NCI-H146 (cell line): ENCODE measurements at regions not wholly inside any gene's neighbourhood (a gene's known extent, or its start where the extent isn't known, plus 50 kb on each side); places are given as distances from the start of the nearest gene placed in this dataset.

Source experiments
- DNase-seq: peaks from one replicate; lab custom pipeline; 2025; lab: John Stamatoyannopoulos, UW

DNA sequence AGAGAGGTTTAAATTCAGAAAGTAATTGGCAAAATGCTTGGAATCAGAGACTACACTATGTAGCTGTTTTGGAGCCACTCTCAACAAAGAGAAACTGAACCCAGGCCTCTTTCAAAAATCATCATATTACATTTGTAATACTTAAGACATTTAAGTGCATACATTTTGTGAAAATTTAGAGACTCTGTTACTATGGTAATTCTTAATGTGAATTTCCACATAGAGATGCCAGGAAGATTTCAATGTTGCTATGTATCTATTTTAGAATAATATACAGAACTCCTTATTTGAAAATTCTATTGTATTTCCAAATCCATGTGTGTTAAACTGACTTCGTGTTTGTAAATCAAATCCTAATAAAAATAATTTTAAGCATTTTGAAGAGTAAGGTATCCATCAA is 1260.9 kb upstream of the C9orf72 start:
- DNase-seq: no peak

DNA sequence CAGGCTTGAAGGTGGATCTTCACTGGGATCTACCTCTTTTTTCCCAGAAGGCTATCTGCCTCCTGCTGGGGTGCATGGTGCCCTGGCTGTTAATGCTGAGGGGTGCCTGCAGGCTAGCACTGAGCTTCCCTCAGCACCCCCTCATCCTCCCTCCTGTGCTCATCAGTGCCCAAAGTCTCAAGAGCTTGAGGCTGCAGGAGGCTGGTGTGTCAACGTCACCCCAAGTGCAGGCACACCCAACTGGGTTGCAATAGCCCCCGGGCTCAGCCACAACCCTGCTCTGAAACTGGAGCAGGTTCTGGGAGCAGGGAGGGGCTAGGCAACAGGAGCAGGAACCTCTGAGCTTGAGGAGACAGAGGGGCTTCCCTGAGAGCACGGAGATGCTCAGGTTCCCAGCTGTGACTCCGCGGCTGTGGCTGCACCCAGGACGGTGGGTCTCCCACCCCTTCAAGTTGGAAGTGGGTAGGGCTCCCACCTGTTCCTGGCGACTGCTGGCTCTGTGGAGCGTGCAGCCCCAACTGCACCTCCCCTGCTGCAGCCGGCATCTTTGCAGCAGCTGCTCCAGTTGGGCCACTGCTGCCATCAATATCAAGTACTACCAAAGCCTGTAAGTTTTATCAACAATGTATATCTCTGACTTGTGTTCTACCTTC is 1266.6 kb upstream of the C9orf72 start:
- DNase-seq: no peak

DNA sequence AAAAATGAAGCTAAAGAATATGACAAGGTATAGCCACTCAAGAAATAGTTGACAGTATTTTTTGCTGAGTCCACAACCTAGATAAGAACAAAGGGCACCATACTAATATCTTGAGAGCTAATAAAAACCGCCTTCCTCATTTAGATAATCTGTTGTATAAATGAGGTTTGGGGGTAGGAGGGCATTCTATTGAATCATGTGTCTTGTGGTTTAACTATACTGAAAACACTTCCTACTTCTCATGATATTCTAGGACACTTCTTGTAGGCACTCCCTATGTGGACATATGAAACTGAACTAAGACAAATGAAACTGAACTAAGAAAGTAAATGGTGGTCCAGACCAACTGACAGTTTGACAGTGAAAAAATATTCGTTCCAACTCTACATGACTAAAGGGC is 1268.5 kb upstream of the C9orf72 start:
- DNase-seq: no peak

DNA sequence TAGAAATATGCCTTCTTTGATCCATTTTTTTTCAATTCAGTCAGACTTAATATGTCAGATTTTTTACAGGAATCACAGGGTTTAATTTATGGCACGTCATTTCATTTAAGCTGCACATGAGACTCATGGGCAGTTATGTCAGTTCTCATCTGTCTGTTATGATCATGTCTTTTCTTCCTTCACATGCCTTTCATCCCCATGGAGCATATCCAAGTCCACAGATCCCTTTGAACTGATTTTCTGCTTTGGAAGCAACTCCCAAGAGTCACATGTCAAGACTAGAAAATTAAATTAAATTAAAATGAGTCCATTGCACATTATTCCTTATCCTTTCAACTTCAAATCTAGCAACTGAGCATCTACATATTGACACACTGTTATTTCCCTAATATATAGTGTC is 1274.0 kb upstream of the C9orf72 start:
- no peak for DNase-seq

DNA sequence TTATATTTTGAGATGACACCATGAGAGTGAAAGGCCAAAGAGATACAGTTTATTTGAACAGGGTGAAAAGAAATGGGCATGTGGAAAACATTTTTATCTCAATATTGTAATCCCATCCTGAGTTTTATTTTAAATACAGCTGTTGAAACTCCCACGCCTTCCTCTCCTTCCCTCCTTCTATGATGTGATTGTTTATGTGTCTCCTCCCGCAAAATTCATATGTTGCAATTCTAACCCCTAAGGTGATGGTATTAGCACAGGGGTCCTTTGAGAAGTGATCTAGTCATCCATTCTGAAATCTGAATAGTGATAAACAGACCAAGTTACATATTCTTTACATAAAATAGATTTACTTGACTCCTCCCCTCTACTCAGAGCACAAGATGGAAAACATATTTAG is 1275.4 kb upstream of the C9orf72 start:
- no peak for DNase-seq

DNA sequence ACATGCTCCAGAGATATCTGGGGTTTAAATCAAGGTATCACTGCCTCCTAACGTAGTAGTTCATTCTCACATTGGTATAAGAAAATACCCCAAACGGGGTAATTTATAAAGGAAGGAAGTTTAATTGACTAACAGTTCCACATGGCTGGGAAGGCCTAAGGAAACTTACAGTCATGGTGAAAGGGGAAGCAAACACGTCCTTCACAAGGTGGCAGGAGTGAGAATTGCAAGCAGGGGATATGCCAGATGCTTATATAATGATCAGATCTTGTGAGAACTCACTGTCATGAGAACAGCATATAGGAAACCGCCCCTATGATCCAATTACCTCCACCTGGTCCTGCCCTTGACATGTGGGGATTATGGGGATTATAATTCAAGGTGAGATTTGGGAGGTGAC is 1280.2 kb upstream of the C9orf72 start:
- DNase-seq: peak; percentile 25

DNA sequence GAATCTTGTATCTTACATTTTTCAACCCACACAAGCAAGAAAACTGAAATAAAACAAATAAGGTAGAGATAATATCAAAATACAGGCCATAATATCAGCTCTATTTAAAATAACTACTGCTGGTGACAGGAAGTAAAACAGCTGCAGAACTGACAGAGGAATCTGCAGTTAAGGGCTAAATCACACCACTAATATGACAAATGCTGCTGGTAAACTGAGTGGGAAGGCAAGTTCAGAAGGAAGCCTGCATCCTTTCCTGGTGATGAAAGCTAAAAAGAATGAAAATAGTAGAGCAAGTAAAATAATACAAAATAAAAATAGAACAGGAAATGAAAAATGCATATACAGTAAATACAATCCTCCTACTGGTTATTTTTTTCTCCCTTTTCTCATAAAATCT is 1293.7 kb upstream of the C9orf72 start:
- peak; percentile 9 for DNase-seq

DNA sequence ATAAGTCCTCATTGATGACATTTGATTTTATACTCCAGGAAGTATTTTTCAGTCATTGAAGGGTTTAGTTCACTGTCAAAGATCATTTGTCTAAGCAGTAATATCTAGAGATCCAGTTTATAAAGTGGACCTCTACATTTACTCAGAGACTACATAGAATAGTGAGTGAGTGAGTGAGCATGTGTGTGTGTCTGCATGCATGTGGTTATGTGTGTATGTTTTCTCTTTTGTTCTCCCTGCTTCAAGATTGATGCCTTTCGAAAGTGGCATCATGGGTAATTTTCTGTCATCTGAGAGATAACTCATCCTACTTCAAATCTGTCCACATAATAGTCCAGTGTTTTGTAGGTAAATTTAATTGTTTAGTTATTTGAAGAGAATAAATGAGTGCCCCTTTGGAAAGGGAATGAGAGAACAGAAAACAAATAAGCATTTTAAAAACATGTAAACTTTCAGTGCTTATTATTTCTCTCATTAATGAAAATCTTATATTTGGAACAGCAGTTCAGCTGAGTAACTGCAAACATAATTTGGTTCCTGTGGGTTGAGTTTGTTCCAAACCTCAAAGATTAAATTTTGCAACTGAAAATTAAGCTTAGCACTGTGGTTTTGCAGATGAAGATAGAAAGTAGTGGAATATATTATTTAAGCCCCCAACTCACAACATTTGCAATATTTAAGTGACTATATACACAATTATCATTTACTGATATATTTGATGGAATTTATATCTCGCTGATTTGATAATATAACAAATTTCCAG is 1295.1 kb upstream of the C9orf72 start:
- peak; percentile 12 for DNase-seq

DNA sequence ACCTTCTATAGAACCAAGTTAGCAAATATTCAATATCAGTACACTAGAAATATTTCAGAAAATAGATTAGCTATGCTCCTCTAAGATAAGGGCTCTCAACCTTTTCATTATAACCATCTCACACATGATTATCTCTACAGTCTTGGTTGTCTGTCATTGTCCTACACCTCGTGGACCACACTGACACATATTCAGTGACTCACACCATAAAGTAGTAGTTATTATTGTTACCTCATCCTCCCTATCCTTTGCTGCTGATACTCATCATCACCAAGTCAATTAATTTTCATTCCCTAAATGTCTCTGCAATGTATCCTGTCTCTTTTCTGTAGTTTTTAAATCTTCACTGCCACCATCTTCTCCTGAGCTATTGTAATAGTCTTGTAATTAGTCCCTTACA is 1309.2 kb upstream of the C9orf72 start:
- DNase-seq: no peak

DNA sequence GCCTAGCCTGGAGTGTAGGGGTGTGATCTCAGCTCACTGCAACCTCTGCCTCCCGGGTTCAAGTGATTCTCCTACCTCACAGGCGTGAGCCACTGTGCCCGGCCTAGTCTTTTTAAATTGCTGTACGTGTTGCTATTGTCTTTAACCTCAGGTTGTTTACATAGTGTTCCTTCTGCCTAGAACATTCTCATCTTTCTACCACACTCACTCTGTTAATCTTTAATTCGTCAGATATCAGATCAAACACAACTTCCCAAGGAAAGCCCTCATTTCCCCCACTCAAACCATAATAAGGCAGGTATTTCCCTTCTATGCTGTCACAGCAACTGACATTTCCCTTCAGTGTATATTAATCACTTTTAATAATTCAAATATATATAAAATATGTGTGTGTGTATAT is 1310.0 kb upstream of the C9orf72 start:
- no peak for DNase-seq

DNA sequence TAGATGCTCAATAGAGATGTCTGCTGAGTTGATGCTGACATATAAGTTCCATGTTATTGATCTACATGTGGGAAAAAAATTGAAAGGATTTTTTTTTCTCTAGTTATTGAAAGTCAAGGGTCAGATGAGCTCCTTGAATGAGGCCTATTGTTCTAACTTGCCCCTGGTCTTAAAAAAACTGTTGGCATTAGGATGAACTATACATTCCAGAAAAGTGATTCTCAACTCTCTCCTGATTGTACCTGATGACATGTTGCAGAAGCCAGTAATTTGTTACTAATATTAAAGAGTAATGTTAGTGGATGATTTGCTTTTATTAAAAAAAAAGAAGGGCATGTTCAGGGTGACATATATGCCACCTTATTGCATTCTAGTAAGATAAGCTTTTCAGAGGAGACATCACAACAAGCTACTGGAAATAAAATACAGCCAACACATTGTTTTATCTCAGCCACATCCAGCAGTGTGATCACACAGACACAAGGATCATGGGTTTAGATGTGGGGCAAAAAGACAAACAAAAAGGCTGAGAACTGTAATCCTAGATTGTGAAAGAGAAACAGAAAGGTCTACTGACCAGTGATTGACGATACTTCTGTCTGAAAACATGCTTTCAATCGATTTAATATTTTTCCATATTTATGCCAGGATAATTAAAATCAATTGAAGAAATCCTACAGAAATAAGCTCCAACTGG is 1314.1 kb upstream of the C9orf72 start:
- peak; percentile 64 for DNase-seq

DNA sequence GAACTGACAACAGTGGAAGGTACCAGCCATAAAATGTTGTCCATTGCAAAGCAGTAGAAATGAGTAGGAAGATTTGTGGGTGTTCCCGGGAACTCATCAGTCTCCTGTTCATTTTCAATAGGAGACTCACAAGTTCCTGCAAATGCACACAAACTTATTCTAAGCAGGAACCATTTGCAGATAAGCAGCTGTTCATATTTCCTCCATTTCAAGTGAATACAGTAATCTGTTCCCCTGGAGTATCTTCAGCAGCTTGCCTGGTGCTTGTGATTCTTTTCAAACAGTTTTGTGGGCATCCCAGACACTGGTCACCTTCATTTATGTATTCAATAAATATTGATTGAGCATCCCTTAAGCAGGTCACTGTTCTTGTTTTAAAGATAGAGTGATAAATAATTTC is 1315.5 kb upstream of the C9orf72 start:
- DNase-seq: no peak

DNA sequence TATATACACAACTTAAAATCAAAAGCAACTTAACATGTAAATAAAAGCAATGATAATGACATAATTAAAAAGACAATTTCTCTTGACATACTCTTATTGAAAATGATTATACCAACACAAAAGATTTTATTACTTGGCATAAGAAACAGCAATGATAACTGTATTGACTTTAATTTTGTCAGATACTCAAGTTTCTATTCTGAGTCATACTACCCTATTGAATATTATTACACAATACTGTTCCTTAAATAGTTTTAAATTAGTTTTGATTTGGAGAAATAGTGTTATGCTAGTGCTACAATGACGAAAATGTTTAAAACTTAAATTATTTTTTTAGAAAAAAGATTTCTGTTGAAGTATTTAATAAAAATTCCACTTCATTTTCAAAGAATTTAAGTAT is 1319.3 kb upstream of the C9orf72 start:
- DNase-seq: no peak

DNA sequence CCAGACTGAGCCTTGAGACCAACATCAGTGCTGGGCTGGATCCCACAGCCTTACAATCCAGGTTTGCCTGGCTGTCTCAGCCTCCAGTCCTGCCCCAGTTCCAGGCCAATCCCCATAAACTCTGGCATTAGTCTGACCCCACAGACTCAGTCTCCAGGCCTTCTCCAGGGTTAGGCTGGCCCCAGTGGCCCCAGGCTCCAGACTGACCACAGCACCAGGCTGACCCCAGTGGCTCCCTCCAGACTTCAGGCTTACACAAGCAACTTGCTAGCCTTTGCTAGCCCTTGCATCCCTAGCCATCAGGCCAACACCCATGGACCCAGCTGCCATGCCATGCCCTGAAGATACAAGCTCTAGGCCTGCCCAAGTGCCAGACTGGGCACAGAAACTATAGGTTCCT is 1326.0 kb upstream of the C9orf72 start:
- no peak for DNase-seq

DNA sequence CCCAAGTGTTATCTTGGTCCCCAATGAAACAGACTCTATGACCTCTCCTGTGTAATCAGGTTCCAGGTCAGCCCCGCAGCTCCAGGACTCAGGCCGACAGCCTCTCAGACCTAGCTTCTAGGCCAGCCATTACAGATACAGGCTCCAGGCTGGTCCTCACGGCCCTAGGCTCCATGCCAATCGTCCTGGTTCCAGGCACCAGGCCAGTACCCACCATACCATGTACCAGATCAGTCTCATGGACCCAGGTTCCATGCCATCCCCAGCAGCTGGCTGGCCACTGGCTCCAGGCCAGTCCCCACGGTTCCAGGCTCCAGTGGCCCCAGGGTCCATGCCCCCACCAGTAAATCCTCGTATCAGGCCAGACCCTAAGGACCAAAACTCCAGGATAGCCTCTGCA is 1326.6 kb upstream of the C9orf72 start:
- DNase-seq: no peak

DNA sequence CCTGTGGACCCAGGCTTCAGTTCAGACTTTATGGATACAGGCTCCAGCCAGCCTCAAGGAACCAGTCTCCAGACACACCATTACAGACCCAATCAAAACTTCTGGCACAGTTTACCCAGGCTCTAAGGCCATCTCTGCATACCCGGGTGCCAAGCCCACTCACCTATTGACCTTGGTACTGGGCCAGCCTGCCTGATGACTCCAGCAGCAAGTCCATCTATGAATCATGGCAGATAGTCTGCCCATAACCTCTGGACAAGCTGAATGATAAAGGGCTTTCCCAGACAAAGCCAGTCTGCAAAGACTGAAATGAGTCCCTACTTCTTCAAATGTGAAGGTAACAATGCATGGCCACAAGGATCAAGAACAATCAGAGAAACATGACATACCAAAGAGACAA is 1327.1 kb upstream of the C9orf72 start:
- DNase-seq: no peak

DNA sequence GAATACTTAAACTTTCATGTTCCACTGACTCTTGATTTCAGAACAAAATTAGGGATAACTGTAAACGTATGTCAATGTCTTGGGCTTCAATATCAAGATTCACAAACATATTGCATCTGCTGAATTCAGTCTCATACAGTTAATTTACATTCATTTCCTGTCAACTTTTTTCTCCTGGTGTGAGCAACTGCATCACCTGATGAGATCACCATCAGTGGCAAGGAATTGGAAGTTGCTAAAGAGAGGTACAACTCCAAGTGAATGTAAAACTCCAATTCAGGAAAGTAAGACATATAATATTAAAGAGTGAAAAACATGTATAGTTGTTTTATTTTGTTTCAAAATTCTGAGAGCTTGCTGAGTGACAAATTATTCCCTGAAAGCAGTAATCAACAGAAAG is 1336.2 kb upstream of the C9orf72 start:
- no peak for DNase-seq

DNA sequence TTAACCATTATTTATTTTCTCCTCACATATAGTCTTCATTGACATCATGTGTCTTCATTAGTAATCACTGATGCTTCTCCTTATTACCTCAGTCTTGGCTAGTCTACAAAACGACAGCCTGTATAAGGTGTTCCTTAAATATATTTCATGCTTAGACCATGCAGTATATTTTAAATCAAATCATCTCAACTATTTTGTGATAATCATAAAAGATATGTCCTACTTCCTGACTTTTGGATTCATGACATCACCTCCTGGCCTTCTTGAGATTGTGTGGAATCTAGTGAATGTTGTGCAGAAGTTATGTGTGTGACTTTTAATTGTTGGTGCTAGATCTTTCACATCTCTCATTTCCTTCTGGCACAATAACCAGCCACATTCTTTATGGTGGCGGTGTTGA is 1339.3 kb upstream of the C9orf72 start:
- no peak for DNase-seq

DNA sequence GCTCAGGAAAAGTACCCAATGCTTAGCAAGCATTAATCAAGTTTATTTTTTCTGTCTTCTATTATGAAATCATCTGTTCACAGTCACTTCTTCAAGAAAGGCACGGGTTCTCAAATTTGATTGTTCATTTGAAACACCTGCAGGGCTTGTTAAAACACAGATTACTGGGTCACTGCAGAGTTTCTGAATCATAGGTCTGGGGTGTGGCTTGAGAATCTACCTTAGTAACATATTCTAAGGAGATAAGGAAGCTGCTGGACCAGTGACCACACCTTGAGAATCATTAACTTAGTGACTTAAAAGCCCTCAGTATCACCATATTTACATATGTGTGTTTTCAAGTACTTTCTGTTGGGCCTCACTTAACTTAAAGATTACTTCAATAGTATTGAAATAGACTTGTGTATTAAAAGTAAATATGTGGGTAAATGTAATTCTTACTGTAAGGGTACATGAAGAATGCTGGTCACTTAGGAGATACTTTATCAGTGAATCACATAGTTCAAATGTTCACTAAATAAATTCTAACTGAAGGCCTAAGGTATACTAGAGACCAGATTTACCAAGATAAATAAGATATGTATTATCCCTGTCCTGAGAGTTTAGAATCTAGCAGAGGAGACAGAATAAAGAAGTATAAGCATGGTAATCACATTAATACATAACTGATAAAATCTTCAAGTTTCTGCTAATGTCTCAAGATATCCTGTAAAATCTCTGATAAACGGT is 1342.1 kb upstream of the C9orf72 start:
- peak; percentile 9 for DNase-seq

DNA sequence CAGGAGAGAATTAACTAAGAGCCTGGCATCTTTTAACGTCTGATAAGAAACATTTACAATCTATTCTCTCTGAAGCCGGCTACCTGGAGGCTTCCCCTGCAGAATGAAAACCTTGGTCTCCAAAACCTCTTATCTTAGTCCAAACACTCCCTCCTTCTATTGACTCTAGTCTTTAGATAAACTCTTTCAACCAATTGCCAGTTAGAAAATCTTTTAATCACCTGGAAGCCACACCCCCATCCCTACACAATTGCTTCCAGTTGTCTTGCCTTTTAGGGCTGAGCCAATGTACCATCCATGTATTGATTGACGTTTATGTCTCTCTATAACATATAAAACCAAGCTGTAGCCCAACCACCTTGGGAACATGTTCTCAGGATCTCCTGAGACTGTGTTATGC is 1343.1 kb upstream of the C9orf72 start:
- DNase-seq: no peak

DNA sequence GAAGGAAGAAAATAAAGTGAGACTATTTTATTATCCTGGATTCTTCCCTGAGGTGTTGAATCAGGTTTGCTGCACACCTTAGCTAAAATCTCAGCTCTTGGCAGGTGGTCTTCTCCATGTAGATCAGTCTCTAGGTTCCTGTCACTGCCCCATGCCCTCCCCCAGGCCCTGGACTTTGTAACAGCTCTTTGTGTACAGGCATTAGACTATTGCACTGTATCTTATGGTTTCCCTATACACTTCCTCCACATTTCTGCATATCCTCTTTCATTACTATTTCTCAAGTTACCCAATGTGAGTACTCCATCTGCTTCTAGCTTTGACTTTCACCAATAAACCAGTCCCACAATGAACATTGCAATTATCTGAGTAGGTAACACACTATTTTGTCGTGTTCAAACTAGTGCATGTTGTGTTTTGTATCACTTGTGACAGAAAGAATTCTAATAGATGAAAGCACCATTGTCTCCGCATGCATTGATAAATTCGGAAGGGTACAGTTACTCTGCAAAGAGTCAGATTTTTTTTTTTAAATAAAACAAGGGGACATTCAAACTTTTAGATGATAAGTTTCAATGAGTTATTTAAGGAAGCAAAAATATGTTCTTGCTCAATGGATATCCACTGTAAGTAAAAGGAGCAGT is 1348.7 kb upstream of the C9orf72 start:
- no peak for DNase-seq

DNA sequence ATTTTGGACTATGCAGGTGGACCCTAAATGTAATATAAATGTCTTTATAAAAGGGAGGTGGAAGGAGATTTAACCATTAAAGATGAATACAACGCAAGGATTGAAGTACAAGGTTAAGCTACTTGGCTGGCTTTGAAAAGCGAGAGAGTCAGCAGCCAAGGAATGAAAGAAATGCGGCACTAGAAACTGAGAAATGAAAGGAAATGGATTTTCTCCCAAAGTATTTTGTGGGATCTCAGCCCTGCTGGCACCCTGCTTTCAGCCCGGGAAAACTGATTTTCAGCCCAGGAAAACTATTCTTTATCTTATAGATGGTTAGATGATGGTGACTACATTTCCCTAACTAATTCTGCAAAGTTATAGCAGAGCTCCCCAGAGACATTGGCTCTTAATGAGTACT is 1349.6 kb upstream of the C9orf72 start:
- DNase-seq: no peak
